ENCODE measurements at regions not wholly inside any gene's neighbourhood (a gene's known extent, or its start where the extent isn't known, plus 50 kb on each side); places are given as distances from the start of the nearest gene placed in this dataset.

DNA sequence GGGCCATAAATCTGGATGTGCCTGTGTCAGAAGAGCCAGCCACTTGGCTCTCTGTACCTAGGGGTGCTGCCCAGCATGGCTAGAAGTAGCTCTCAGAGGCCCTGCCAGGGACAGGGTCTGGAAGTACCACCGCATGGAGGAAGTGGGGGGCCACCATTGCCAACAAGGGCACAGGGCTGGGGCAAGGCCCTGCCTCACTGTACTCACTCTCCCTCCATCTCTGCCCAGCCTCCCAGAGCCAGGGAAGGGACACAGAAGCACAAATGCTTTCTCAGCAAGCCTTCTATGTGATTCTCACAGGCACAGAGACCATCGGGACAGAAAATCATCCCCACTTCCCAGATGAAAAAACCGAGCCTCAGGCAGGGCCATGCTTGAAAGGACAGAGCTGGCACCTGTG lies 138.1 kb downstream of the C5orf15 start:
- H3K36me3 ChIP-seq (replicated peaks; ENCODE audit: low read depth, low read length), result no peaks in the 10 kb centered on the region
- no peaks in the 10 kb centered on the region; the same call in 1 of the 2 replicates for H3K27me3 ChIP-seq (ENCODE audit: low read depth, low read length)
- peaks cover 8% of the 10 kb centered on the region for H3K4me1 ChIP-seq (ENCODE audit: low read length)
- H4K20me1 ChIP-seq (ENCODE audit: insufficient read depth, low read length), result no peaks in the 10 kb centered on the region
- no peaks in the 10 kb centered on the region for H3K9me3 ChIP-seq (ENCODE audit: insufficient read depth, low read length)
- no peak overlapping the region for H3K9ac ChIP-seq (ENCODE audit: low read length)
- no peak for TF ChIP-seq EZH2phosphoT487 (IDR thresholded peaks at IDR 0.05; ENCODE audit: low read depth)
- TF ChIP-seq, protein P1, sequence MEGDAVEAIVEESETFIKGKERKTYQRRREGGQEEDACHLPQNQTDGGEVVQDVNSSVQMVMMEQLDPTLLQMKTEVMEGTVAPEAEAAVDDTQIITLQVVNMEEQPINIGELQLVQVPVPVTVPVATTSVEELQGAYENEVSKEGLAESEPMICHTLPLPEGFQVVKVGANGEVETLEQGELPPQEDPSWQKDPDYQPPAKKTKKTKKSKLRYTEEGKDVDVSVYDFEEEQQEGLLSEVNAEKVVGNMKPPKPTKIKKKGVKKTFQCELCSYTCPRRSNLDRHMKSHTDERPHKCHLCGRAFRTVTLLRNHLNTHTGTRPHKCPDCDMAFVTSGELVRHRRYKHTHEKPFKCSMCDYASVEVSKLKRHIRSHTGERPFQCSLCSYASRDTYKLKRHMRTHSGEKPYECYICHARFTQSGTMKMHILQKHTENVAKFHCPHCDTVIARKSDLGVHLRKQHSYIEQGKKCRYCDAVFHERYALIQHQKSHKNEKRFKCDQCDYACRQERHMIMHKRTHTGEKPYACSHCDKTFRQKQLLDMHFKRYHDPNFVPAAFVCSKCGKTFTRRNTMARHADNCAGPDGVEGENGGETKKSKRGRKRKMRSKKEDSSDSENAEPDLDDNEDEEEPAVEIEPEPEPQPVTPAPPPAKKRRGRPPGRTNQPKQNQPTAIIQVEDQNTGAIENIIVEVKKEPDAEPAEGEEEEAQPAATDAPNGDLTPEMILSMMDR (IDR thresholded peaks at IDR 0.05; ENCODE audit: low read depth, low read length), result no peak
- no peak overlapping the region for H3K27ac ChIP-seq (ENCODE audit: low read length)
- H3K79me2 ChIP-seq (ENCODE audit: low read length), result no peaks in the 10 kb centered on the region
- no peak overlapping the region for H2AFZ ChIP-seq (ENCODE audit: low read depth, low read length)
- no peak overlapping the region for H3K4me2 ChIP-seq (ENCODE audit: low read length)
- H3K4me3 ChIP-seq (ENCODE audit: low read length), result no peak overlapping the region

- Histone ChIP-seq H3K27ac (ENCODE audit: low read length) (no peak overlapping the region), H2AFZ (ENCODE audit: low read depth, low read length) (no peak overlapping the region), H3K36me3 (replicated peaks; ENCODE audit: low read depth, low read length) (no peaks in the 10 kb centered on the region), H3K4me3 (ENCODE audit: low read length) (no peak overlapping the region), H3K27me3 (ENCODE audit: low read depth, low read length) (no peaks in the 10 kb centered on the region; the same call in 1 of the 2 replicates), H3K9me3 (ENCODE audit: insufficient read depth, low read length) (no peaks in the 10 kb centered on the region), H3K4me1 (ENCODE audit: low read length) (peaks cover 8% of the 10 kb centered on the region), H4K20me1 (ENCODE audit: insufficient read depth, low read length) (no peaks in the 10 kb centered on the region), H3K4me2 (ENCODE audit: low read length) (no peak overlapping the region), H3K9ac (ENCODE audit: low read length) (no peak overlapping the region), H3K79me2 (ENCODE audit: low read length) (no peaks in the 10 kb centered on the region)
- TF ChIP-seq EZH2phosphoT487 (IDR thresholded peaks at IDR 0.05; ENCODE audit: low read depth), result no peak
- TF ChIP-seq, protein P1 (IDR thresholded peaks at IDR 0.05; ENCODE audit: low read depth, low read length), result no peak
These were observed 138.6 kb downstream of the C5orf15 start for GRCh38 chr5:133829786-133830185.

DNA sequence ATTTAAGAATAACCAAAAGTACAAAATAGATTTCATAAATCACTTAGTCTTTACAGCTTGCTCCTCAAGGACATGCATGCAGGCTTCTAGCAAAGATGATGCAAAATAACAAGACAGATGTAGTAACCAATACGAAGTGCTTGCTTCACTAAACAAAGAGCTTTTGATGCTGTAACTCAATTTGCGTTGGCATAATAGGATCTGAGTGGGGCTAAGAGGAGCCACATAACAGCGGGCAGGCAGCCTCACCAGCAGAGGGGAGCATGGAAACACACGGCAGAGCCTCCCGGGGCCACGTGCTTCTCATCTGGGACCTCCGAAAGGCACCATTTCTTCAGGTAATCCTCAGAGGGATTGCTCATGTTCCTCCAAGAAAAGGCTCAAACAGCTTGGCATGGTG lies 139.7 kb downstream of the C5orf15 start:
- Histone ChIP-seq H3K9me3 (ENCODE audit: insufficient read depth, low read length) (no peaks in the 10 kb centered on the region), H4K20me1 (ENCODE audit: insufficient read depth, low read length) (no peaks in the 10 kb centered on the region), H3K4me3 (ENCODE audit: low read length) (no peak overlapping the region), H3K27ac (ENCODE audit: low read length) (no peak overlapping the region), H3K36me3 (replicated peaks; ENCODE audit: low read depth, low read length) (no peaks in the 10 kb centered on the region), H3K4me1 (ENCODE audit: low read length) (peaks cover 8% of the 10 kb centered on the region), H3K9ac (ENCODE audit: low read length) (no peak overlapping the region), H2AFZ (ENCODE audit: low read depth, low read length) (no peak overlapping the region), H3K4me2 (ENCODE audit: low read length) (no peak overlapping the region), H3K27me3 (ENCODE audit: low read depth, low read length) (no peaks in the 10 kb centered on the region; the same call in 1 of the 2 replicates), H3K79me2 (ENCODE audit: low read length) (no peaks in the 10 kb centered on the region)
- no peak for TF ChIP-seq EZH2phosphoT487 (IDR thresholded peaks at IDR 0.05; ENCODE audit: low read depth)
- TF ChIP-seq, protein P1 (IDR thresholded peaks at IDR 0.05; ENCODE audit: low read depth, low read length), result no peak

DNA sequence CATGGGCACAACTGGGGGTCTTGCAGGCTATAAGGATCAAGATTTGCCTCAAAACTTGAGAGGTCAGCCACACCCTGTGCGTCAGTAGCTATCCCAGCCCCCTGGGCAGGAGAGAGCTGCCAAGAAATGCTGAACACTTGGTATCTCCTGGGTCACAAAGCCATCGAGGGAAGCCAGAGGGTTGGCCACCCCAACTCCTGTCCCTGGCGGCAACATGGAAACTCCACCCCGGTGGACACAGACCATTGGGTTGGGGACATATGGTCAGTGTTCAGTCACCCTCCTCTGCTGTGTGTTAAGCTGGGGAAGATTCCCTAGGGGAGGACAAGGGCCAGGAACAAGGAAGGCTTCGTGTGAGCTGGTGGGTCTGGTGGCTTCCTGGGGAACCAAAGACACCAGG lies 140.6 kb downstream of the C5orf15 start:
- H3K9me3 ChIP-seq (ENCODE audit: insufficient read depth, low read length), result no peaks in the 10 kb centered on the region
- TF ChIP-seq, protein P1 (IDR thresholded peaks at IDR 0.05; ENCODE audit: low read depth, low read length), result no peak
- no peak for TF ChIP-seq EZH2phosphoT487 (IDR thresholded peaks at IDR 0.05; ENCODE audit: low read depth)
- H2AFZ ChIP-seq (ENCODE audit: low read depth, low read length), result no peak overlapping the region
- H4K20me1 ChIP-seq (ENCODE audit: insufficient read depth, low read length), result no peaks in the 10 kb centered on the region
- H3K79me2 ChIP-seq (ENCODE audit: low read length), result no peaks in the 10 kb centered on the region
- peaks cover 8% of the 10 kb centered on the region for H3K4me1 ChIP-seq (ENCODE audit: low read length)
- H3K36me3 ChIP-seq (replicated peaks; ENCODE audit: low read depth, low read length), result no peaks in the 10 kb centered on the region
- no peak overlapping the region for H3K4me2 ChIP-seq (ENCODE audit: low read length)
- H3K27me3 ChIP-seq (ENCODE audit: low read depth, low read length), result no peaks in the 10 kb centered on the region
- no peak overlapping the region for H3K27ac ChIP-seq (ENCODE audit: low read length)
- no peak overlapping the region for H3K9ac ChIP-seq (ENCODE audit: low read length)
- no peak overlapping the region for H3K4me3 ChIP-seq (ENCODE audit: low read length)

Measured in OCI-LY3 (cell line).